22Rv1 (cell line): ENCODE measurements at regions not wholly inside any gene's neighbourhood (a gene's known extent, or its start where the extent isn't known, plus 50 kb on each side); places are given as distances from the start of the nearest gene placed in this dataset.

Source experiments
- H3K27ac ChIP-seq: fragments of 450-650 bp; 2 replicates; pipeline ENCODE4 v1.5.1; 2017
- ZFX ChIP-seq: fragments of 450-650 bp; IDR thresholded peaks from 2 replicates; pipeline ENCODE4 v1.6.1; 2017; ENCODE audit warnings: antibody characterized with exemption, borderline replicate concordance
- TF ChIP-seq, protein P1 (sequence below): fragments of 450-650 bp; IDR thresholded peaks from 2 replicates; pipeline ENCODE4 v1.5.1; 2017; ENCODE audit warnings: mild to moderate bottlenecking

DNA sequence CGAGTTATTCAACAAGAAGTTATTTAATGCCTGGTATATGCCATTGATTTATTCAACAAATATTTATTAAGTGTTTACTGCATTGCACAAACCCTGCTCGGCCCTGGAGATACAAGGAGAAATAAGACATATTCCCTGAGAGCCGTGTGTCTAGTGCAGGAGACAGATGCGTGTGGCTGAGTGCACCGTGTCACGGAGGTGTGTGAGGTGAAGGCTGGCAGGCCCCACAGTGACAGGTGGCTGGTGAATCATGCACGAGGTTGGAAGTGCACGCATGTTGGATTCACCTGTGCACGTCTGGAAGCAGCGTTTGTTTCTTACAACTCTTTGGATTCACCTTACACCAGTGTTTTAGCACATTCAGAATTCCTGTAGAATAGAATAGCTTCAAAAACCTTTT, 136.6 kb upstream of the SHH start:
- TF ChIP-seq, protein P1, sequence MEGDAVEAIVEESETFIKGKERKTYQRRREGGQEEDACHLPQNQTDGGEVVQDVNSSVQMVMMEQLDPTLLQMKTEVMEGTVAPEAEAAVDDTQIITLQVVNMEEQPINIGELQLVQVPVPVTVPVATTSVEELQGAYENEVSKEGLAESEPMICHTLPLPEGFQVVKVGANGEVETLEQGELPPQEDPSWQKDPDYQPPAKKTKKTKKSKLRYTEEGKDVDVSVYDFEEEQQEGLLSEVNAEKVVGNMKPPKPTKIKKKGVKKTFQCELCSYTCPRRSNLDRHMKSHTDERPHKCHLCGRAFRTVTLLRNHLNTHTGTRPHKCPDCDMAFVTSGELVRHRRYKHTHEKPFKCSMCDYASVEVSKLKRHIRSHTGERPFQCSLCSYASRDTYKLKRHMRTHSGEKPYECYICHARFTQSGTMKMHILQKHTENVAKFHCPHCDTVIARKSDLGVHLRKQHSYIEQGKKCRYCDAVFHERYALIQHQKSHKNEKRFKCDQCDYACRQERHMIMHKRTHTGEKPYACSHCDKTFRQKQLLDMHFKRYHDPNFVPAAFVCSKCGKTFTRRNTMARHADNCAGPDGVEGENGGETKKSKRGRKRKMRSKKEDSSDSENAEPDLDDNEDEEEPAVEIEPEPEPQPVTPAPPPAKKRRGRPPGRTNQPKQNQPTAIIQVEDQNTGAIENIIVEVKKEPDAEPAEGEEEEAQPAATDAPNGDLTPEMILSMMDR, result no peak
- no peak for TF ChIP-seq ZFX
- no peak overlapping the region for H3K27ac ChIP-seq

DNA sequence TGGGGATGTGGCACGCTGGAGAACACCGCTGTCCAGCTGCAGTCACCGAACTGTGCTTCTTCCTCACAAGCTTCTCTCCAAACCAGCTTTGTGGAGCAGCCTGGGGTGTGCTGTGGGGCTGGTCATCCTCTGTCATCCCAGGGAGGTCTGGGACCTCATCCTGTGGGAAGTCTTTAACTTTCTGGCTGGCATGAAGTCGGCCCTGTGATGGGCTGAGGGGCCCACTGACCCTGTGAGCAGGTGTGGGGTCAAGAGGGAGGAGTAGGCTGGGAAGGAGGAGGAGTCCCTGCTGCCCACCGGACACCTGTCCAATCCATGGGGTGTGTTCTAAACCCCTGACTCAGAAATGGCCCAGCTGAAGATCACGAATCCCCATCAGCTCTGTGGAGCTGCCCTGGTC, 136.2 kb upstream of the SHH start:
- no peak overlapping the region for H3K27ac ChIP-seq
- TF ChIP-seq ZFX, result no peak
- TF ChIP-seq, protein P1, result no peak

DNA sequence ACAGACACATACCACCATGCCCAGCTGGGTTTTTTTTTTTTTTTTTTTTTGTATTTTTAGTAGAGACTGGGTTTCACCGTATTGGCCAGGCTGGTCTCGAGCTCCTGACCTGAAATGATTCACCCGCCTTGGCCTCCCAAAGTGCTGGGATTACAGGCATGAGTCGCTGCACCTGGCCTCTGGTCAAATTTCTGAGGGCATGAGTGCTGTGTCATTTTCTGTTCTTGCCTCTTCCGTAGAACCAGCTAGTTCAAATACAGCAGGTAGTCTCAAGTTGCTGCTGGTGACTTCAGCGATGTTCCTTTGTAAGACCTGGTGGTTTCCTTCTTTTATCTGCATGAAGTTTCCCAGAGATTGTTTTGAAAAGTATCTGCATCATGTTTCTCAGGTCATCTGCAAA, 134.8 kb upstream of the SHH start:
- H3K27ac ChIP-seq, result no peak overlapping the region
- TF ChIP-seq ZFX, result no peak
- TF ChIP-seq, protein P1, result no peak

DNA sequence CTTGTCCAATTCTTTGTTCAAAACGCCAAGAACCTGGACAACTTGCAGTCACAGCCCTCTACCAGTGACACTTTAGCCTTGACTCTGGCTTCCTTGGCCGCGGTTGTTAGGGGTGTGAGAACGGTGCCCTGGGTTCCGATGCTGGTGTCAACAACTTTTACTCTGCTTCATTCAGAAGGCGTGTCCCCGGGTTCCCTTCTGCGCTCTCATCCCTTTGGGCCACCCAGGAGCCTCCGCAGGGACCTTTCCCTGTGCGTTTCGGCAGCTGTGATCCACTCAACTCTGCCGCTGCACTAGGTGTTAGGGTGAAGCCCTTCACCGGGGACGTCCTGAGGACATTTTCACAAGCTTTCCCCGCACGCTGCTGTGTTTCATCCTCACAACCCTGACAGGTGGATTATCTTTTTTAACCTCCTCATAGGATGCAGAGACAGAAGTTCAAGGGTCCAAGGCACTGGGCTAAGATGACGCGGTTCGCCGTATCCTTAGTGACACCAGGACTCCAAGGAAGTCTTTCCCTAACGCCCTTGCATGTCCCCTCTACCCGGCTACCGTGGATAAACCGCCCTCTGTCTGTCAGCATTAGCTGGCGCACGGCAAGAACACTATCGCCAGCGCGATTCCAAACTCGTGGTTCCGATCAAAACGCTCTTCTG, 133.5 kb upstream of the SHH start:
- no peak for TF ChIP-seq ZFX
- TF ChIP-seq, protein P1, result no peak
- no peak overlapping the region for H3K27ac ChIP-seq

DNA sequence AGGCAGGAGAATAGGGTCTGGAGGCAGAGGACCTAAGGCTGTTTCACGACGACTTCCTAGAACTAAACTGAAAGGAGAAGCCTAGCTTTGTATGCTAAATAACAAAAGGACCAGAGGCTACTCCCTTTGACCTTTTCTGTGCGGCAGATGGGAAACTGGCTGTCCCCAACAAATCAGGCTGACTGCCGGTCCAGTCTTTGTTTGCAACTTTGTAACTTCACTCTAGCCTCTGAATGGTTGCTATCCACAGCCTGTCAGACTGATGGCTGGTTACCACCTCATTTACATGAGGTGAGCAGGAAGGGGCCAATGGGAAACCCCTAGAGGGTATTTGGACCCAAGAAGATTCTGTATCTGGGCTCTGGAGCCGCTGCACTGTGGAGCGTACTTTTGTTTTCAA, 132.6 kb upstream of the SHH start:
- TF ChIP-seq, protein P1, result no peak
- TF ChIP-seq ZFX, result no peak
- H3K27ac ChIP-seq, result no peak overlapping the region

DNA sequence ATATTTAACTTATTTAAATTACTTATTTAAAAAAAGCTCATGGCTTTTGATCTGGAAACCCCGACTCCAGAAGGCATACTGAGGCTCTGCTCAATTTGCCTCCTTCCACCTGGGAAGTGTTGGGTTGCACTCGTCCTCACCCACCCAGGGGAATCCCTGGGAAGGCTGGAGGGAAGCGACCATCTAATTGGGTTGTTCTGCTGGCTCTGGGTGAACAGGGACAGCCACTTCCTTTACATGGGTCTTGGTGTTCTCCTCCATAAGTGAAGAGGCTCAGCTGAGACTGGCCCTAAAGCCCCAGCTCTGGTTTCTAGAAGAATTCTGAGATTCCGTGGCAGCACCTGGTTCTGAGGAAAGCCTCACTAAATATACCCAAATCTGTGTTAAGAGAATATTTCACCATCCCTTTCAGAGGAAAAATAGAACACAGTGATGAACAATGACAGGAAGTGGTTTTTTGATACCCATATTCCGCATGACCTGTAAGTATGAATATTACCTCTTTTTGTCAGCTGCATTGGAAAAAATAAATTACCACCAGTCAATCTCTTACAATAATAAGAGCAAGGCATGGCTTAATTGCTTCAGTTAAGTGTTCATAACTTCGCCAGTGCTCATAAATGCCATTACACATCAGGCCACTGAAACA, 131.1 kb upstream of the SHH start:
- TF ChIP-seq ZFX, result no peak
- TF ChIP-seq, protein P1, result no peak
- H3K27ac ChIP-seq, result no peak overlapping the region

DNA sequence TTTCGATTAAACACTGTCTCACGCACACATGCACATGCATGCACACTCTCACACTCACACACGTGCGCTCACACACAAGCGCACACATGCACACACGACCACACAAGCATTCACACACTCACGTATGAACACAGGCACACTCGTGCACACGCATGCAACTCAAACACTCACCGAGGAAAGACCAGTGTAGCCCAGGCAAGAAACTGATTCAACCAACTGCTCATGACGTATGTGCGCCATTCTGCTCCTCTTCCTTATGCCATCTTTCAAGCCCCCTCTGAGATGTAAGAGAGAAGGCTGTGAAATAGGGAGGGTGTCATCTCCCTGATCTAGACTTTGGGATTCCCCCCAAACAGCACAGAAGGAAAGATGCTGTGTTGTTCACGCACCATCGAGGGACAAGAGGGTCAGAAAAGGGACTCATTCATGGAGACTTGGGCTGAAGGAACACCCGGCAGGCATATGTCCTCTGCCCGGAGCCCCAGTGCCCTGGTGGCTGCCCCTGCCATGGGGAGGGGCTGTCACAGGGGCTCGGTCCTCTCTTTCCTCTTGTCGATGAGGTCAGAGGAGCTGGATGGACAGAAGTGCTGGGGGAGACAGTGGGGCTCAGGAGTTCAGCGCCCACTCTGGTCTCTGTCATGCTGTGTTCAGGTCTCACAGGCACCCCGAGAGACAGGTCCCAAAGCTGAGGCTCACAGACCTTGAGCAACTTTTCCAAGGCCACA, 130.1 kb upstream of the SHH start:
- no peak overlapping the region for H3K27ac ChIP-seq
- TF ChIP-seq, protein P1, result no peak
- TF ChIP-seq ZFX, result no peak
